HG02885 (cell line): ENCODE measurements at regions not wholly inside any gene's neighbourhood (a gene's known extent, or its start where the extent isn't known, plus 50 kb on each side); places are given as distances from the start of the nearest gene placed in this dataset.
"Not testable (repeated sequence)": the region's sequence is repeated elsewhere in the genome, so short reads cannot be mapped to it uniquely, and the experiment has no call there.

Experiments
- ATAC-seq: cut with Tn5 transposase; IDR thresholded peaks from one replicate; pipeline ENCODE4 v1.9.1; 2021; ENCODE audit warnings: mild to moderate bottlenecking; ENCODE audit not compliant: unreplicated experiment, poor library complexity

DNA sequence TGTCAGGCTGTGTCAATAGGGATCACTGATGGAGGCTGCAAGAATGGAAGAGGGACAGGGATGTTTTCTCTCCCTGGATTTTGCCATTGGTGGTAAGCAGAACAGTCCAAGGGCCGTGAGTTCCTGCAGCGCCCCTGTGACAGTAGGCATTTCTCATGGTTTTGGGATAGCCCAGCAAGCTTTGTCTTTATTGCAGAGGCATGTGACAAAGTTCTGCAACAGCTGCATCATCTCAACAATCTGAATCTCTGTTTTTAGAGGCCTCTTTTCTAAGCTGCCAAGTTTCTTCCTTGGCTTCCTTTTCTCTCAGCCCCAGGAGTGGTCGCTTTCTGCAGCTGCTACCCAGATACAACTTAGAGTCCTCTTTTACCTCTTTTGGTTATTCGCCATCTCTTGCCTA is 95.7 kb upstream of the TSHZ3 start:
- ATAC-seq, result no peak

DNA sequence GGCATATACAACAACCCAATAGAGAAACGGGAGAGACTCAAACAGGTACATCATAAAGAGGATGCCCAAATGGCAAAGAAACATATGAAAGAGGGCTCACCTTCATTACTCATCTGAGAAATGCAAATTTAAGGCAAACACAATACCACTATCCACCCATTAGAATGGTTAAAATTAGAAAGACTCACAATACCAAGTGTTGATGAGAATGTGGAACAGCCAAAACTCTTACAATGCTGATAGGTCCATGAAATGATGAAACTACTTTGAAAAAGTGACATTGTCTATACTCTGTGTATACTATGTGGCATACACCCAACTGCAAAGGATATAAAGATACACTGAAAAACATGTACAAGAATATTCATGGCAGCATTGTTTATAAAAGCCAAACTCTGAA is 96.2 kb upstream of the TSHZ3 start:
- no peak for ATAC-seq

DNA sequence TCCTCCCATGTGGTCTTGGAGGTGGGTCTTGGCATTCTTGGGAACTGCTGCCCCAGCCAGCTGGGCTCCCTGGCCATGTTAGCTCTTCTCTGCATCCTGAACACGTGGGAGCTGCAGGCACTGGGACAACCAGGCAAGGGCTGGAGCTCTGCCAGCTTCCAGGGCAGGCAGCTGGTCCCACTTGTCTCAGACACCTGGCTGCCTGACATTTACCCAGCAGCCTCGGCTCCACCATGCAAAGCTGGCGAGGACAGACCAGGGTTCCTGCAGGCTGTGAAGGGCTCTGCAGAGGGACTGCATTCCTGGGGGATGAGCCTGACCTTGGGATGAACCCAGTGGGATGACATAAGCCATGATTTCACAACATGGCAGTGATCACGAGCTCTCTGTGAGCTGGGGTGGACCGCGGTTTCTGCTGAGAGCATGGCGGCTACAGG is 99.0 kb upstream of the TSHZ3 start:
- ATAC-seq, result no peak

DNA sequence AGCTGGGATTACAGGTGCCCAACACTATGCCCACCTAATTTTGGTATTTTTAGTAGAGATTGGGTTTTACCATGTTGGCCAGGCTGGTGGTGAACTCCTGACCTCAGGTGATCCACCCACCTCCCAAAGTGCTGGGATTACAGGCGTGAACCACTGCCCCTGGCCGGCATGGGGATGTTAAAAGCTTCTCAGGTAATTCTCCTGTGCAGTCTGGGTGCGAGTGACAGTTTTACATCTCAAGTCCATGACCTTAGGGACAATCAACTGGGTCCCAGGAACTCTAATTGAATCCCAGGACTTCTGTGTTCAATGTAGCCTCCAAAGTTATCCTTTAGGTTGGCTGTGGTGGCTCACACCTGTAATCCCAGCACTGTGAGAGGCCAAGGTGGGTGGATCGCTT is 100.1 kb upstream of the TSHZ3 start:
- ATAC-seq, result no peak

DNA sequence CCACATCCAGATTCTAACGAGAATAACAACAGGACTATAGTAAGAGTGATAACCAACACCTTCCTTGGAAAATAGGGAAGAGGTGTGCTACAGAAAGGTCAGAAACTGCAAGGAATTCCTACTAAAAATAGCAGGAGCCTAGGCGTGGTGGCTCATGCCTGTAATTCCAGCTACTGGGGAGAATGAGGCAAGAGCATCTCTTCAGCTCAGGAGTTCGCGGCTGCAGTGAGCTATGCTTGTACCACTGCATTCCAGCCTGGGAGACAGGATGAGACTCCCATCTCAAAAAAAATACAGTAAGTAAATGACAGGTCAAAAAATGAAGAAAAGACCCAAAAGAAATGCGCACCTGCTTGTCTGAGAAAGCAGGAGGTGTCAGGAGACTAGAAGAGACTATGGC is 101.5 kb upstream of the TSHZ3 start:
- no peak for ATAC-seq

DNA sequence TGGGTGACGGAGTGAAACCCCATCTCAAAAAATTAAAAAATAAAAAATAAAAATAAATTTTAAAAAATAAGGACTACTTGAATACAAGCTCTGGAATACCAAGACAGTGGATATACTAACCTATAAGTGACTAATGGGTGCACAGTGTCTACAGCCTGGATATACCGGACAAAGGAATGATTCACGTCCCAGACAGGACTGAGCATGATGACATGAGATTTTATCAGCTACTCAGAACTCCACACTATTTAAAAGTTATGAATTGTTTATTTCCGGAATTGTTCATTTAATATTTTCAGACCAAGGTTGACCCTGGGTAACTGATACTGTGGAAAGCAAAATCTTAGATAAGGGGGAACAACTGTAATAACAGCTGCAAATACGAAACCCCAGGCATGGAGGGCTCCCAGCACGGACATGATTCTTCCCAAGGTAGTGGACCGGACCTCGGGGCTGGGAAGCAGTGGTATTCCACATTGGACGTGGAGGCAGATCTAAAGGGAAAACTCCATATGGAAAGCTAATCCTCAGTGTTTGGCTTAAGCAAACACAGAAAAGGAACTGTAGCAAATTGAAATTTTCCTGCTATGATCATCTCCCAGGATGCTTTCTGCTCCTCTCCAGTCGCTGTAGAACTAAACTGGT is 102.6 kb upstream of the TSHZ3 start:
- ATAC-seq, result no peak

DNA sequence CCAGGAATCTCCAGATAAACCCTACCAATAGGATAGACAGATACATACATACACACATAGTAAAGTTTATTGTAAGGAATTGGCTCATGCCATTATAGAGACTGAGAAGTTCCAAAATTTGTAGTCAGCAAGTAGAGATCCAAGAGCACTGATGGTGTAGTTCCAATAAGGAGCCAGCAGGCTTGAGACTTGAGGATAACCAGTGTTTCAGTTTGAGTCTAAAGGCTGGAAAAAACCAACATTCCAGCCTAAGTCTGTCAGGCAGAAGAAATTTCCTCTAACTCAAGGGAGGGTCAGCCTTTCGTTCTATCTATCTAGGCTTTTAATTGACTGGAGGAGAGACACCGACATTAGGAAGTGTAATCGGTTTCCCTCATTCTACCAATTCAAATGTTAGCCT is 110.2 kb upstream of the TSHZ3 start:
- no peak for ATAC-seq

DNA sequence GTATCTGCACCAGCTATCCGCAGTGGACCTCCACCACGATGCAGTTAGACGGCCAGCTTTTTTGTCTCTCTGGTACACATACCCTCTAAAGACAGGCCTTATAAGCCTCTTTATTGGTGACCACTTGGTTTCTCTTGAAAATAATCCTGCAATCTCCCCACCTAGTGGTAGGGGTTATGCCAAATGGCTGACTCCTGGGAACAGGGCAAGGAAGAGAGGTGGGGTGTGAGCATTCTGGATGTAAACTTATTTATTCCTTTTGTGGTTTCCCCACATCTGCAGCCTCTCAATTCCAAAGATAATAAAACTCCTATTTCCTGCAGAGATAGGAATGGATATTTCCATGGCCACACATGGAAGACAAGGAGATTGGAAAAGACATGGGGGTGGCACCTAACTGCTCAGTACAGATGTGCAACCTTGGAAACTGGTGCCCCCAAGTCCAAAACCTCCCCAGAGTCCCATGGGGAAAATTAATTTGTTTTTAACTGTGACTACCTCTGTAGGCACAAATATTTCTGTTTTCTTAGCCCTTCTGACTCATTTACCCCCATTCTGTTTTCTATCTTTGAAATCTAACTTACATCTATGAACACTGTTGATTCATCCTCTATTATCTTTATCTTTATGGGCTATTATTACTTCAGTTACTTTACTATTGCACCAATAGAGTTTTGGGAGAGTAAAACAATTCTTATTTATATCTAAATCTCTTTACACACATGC is 112.7 kb upstream of the TSHZ3 start:
- no peak for ATAC-seq

DNA sequence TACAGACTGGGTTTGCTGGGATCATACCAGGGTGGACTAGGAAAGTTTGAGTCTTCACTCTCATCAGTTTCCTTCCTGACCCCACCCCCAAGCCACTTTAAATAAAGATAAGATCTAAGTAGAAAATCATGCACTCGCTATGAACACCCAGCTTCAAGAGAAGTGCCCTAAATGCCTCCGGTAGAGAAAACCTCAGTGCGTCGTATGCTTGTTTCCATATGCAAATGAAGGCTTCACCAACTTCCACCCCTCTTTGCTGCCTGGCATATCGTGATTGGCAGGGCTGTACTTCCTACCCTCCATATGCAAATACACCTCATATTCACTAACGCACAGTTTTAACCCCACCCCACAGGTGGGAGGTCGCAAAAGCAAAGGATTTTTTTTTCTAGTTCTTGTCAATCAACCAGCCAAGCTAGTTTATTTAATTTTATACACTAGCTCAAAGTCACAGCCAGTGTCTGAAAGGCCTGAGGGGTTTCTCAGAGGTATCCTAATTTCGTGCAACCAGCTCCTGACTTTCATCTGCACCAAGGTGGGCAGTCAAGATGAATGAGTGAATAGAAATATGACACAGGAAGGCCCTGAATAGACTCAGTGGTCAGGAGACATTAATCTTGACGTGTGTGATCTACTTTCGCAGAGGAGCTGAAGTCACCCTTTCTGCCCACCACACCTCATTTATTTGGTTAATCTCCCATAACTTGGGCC is 121.1 kb upstream of the TSHZ3 start:
- ATAC-seq, result no peak

DNA sequence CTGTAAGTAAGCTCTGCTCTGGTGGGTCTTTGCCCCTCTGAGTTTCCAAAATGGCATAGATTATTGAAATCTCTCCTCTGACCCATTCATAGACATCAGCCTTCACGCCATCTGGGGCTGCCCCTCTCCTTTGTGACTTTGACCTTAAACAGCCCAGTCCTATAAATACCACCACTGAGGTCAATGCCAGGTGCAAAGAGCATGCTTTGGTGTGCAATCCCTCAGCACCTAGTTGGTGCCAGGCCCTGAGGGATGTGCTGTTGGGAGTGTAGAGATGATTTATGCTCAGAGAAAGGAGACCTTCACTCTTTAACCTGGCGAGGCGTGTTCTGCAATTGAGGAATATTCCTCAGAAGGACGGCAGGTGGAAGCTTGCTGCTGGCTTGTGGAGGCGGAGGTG is 121.7 kb upstream of the TSHZ3 start:
- no peak for ATAC-seq

DNA sequence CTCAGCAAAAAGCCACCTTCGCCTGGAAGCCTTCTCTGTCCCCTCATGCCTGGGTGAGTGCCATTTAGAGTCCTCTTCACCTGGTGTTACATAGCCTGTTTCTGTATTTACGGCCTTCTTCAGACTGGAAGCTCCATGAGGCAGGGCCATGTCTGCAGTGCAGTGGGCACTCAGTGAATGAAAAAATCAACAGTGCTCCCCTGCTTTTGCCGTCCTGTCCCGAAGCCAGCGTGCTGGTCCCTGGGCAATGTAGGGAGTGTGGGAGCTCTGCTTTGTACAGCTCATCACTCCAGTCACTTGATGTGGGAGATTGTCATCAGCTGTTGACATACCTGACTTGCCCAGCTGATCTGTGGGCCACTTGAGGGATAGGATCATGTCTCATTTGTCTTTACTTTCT is 129.0 kb upstream of the TSHZ3 start:
- no peak for ATAC-seq

DNA sequence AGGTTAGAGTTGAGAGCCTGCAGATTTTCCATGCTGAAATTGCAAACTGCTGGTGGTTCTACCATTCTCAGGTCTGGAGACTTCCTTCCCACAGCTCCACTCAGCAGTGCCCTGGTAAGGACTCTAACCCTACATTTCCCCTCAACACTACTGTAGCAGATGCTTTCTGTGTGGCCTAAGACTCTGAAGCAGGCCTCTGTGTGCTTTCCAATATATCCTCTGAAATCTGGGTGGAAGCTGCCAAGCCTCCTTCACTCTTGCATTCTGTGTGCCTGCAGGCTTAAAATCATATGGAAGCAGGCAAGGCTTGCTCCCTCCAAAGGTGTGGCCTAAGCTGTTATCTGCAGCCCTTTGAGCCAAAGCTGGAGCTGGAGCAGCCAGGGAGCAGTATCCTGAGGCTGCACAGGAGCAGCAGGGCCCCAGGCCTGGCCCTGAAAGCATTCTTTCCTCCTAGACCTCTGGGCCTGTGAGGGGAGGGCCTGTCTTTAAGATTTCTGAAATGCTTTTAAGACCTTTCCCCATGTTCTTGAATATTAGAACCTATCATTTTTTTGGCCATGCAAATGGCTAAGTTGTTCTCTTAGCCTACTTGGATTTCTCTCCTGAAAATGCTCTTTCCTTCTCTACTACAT is 134.1 kb upstream of the TSHZ3 start:
- ATAC-seq, result no peak

DNA sequence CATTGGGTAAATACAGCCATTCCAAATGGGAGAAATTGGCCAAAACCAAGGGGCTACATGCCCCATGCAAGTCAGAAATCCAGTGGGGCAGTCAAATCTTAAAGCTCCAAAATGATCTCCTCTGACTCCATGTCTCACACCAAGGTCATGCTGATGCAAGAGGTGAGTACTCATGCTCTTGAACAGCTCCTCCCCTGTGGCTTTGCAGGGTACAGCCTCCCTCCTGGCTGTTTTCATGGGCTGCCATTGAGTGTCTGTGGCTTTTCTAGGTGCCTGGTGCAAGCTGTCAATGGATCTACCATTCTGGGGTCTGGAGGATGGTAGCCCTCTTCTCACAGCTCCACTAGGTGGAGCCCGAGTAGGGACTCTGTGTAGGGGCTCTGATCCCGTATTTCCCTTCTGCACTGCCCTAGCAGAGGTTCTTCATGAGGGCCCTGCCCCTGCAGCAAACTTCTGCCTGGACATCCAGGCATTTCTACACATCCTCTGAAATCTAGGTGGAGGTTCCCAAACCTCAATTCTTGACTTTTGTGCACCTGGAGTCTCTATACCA is 135.7 kb upstream of the TSHZ3 start:
- not testable (repeated sequence) for ATAC-seq

DNA sequence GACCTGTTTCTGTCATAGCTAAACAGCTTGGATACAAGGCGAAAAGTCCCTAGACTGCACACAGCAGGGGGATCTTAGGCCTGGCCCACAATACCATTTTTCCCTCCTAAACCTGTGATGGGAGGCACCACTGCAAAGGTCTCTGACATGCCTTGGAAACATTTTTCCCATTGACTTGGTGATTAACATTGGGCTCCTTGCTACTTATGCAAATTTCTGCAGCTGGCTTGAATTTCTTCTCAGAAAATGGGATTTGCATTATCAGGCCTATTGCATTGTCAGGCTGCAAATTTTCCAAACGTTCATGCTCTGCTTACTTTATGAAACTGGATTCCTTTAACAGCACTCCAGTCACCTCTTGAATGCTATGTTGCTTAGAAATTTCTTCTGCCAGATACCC is 136.2 kb upstream of the TSHZ3 start:
- no peak for ATAC-seq

DNA sequence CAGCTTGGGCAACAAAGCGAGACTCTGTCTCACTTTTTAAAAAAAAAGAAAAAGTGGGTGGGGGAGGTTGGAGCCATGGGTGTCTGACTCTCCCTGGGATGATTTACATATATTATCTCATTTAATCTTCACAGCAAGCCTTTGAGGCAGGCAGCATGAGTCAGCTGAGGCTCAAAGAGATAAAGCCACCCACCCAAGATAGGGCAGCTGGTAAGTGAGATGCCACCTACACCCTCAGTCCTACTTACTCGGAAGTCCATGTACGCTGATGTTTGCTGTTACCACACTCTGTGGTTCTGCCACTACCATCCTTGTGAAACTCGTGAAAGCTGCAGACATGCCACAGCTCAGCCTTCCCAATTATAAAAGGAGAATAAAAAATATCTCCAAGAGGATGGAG is 142.0 kb upstream of the TSHZ3 start:
- ATAC-seq, result no peak

DNA sequence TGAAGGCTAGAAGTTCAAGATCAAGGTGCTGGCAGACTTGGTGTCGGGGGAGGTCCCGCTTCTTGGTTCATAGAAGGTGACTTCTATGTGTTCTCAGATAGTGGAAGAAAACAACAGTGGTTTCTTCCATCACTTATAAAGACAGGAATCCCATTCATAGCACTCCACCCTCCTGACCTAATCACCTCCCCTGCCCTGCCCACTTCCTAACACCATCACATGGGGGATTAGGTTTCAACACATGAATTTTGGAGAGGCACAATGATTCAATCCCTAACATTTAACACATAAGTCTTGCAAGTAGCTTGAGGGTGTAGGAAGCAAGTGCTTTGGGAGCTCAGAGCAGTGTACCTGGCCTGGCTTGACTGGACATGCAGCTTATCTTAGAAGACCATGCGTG is 142.8 kb upstream of the TSHZ3 start:
- ATAC-seq, result no peak

DNA sequence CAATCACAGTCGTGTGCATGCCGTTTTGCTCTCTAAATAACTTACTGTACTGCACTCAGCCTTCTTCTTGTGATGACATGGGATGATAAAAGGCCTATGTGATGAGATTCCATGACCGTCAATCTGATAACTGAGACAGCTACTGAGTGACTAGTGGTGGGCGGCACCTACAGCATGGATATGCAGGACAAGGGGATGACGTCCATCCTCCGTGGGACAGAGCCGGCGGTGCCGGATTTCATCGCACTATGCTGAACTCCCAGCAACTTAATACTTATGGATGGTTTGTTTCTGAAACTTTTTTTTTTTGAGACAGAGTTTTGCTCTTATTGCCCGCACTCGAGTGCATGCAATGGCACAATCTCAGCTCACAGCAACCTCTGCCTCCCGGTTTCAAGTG is 146.8 kb upstream of the TSHZ3 start:
- no peak for ATAC-seq

DNA sequence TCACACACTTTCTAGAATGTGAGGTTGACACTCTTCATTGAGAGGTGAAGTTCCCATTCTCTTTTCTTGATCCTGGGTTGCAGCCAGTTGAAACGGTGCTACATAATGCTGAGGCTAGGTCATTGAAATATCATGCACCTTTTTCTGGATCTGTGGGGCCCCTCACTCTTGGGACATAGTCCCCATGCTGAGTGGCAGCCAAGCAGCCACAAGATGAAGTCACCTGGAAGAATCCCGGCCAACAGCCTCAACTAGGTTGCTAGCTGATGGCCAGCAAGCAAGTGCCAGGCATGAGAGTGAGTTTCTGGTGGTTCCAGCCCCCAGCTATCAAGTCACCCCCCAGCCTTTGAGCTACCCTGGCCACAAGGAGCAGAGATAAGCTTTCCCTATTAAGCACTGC is 148.5 kb upstream of the TSHZ3 start:
- ATAC-seq, result no peak

DNA sequence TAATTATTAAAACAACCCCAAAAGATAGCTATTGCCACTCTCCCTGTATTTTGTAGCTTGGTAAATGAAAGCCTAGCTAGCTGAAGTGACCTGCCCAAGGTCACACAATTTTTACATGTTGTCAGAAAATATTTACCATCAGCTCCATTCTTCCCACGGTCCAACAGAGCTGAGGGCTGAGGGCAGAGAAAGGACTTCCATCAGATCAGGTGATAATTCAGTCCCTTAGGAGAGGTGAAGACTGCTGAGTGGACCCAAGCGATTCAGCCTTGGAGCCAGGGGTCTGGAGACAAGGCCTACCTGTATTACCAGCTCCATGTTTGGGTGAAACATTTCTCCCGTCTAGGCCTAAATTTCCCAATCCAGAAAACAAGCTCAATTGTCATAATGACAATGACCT is 149.5 kb upstream of the TSHZ3 start:
- no peak for ATAC-seq

DNA sequence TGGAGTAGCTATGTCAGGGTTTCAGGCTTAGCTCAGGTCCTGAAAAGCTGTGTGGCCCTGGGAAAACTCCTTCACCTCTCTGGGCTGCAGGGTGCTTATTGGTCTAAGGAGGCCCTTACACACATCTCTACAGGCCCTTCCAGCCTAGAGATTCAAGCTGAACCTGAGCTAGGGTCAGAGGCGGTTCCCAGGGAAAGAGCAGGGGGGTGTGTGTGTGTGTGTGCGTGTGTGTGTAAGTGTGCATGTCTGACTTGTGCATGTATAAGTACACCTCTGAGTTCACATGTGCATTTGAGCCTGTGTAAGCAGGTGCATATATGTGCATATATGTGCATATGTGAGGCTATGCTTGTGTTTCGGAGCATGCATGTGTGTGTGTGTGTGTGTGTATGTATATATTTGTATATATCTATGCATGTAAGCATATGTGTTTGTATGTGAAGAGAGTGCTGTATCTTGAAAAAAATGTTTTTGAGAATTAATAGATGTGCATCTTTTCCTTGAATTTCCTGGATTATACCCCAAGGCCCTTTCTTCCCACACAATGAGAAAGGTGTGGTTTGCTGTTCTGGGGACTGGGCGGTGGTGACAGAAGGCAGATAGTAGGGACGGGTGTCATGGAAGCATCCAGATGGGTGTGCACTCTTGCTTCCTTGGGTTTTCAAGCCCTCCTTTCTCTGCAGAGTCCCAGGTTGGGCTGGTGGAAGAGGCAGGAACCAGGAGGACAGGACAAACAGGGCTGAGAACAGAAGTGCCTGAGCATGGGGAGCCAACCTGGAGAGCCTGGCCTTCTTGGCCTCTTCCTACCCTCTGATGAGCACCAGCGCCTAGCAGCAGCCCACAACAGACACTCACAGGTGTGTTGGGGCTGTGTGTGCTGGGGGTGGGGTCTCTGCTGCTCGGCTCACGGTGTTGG is 150.3 kb upstream of the TSHZ3 start:
- no peak for ATAC-seq
